Chondrocyte (in vitro differentiated cells): ENCODE measurements at regions not wholly inside any gene's neighbourhood (a gene's known extent, or its start where the extent isn't known, plus 50 kb on each side); places are given as distances from the start of the nearest gene placed in this dataset.
"Not testable (repeated sequence)": the region's sequence is repeated elsewhere in the genome, so short reads cannot be mapped to it uniquely, and the experiment has no call there.

Source experiments
- DNase-seq: peaks from one replicate; pipeline ENCODE4 v3.0.0; 2021; ENCODE audit warnings: mixed read lengths, low spot score
- H3K27ac Mint-ChIP-seq: one replicate; pipeline ENCODE4 v1.8.0; 2021; ENCODE audit warnings: mild to moderate bottlenecking, moderate library complexity, mixed read lengths; ENCODE audit not compliant: unreplicated experiment
- H3K27me3 Mint-ChIP-seq: 2 replicates; pipeline ENCODE4 v1.8.0; 2021; ENCODE audit warnings: low read depth, mixed read lengths
- H3K36me3 Mint-ChIP-seq: 2 replicates; pipeline ENCODE4 v1.8.0; 2021; ENCODE audit warnings: low read depth, mixed read lengths
- H3K4me1 Mint-ChIP-seq: 2 replicates; pipeline ENCODE4 v1.8.0; 2021; ENCODE audit warnings: low read depth, mild to moderate bottlenecking, mixed read lengths
- H3K4me3 Mint-ChIP-seq: one replicate; pipeline ENCODE4 v1.8.0; 2021; ENCODE audit warnings: mild to moderate bottlenecking, moderate library complexity, mixed read lengths; ENCODE audit not compliant: unreplicated experiment
- H3K9me3 Mint-ChIP-seq: 2 replicates; pipeline ENCODE4 v1.8.0; 2021; ENCODE audit warnings: low read depth, mixed read lengths
- TF ChIP-seq, protein P1 (sequence below): fragments of 200-600 bp; sonication (generic); IDR thresholded peaks from 2 replicates; pipeline ENCODE4 v1.5.0; 2021; ENCODE audit warnings: antibody characterized with exemption, mild to moderate bottlenecking, moderate library complexity

DNA sequence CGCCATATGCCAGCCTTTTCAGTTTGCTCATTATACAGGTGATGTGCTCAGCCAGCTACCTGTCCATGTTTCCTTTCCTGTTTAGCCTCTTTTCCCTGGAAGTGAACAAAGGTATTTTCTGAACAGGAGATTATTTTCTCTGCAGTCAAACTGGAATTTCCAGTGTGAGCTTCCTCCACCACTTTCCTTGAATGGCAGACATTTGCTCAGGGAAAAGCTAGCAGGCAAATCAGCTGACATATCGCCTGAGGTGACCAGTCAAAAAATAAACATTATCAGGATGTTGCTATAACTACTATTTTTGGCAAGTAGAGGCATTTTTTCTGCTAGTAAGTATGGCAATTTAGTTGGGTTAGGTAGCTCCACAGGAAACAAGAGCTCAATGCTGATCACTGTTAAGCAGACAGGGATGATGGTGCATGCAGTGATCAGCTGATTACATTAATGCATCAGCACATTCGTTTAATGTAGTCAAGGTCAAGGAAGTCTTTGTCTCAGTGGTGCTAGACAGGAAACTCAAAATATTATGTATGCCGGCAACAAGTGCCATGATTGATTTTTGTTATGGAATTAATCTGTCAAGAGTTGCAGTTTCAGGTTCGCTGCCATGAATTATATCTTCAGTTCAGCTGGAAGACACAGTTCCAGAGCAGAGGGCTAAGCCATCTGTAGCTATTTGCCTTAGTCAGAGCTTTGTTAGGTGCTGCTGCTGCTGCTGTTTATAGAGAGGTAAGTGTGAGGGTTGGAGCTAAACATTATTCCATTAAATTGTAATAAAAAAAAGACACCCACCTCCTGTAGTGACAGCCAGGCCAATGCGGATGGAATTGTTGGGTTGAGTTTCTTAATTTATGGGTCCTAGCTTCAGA, 179.7 kb upstream of the ST6GALNAC5 start:
- no peaks in the 10 kb centered on the region for H3K9me3 Mint-ChIP-seq
- no peak overlapping the region for H3K4me3 Mint-ChIP-seq
- no peak for DNase-seq
- peak overlapping the region; percentile 52 for H3K27ac Mint-ChIP-seq
- H3K36me3 Mint-ChIP-seq: no peaks in the 10 kb centered on the region
- TF ChIP-seq, protein P1, sequence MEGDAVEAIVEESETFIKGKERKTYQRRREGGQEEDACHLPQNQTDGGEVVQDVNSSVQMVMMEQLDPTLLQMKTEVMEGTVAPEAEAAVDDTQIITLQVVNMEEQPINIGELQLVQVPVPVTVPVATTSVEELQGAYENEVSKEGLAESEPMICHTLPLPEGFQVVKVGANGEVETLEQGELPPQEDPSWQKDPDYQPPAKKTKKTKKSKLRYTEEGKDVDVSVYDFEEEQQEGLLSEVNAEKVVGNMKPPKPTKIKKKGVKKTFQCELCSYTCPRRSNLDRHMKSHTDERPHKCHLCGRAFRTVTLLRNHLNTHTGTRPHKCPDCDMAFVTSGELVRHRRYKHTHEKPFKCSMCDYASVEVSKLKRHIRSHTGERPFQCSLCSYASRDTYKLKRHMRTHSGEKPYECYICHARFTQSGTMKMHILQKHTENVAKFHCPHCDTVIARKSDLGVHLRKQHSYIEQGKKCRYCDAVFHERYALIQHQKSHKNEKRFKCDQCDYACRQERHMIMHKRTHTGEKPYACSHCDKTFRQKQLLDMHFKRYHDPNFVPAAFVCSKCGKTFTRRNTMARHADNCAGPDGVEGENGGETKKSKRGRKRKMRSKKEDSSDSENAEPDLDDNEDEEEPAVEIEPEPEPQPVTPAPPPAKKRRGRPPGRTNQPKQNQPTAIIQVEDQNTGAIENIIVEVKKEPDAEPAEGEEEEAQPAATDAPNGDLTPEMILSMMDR: no peak
- H3K4me1 Mint-ChIP-seq: peaks cover 41% of the 10 kb centered on the region
- no peaks in the 10 kb centered on the region for H3K27me3 Mint-ChIP-seq

DNA sequence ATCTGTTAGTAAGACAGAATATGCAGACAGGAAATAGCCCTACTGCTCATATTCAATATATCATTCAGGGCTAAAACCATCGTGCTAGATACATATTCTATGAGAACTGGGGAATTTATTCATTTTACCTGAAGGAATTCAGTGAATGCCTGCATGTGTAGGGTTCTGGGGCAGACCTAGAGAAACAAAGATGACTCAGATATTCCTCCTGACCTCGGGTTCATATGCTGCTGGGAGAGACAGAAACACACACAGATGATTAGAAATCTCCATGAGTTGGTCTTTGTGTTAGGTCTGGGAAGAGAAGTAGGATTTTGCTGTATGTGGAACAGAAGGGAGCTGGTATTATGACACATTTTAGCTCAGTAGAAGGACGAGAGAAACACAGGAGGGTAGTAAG, 176.5 kb upstream of the ST6GALNAC5 start:
- Mint-ChIP-seq H3K27me3 (no peaks in the 10 kb centered on the region), H3K9me3 (peaks cover 9% of the 10 kb centered on the region), H3K27ac (peak overlapping the region; percentile 86), H3K4me3 (no peak overlapping the region), H3K4me1 (peaks cover 46% of the 10 kb centered on the region), H3K36me3 (peaks cover 6% of the 10 kb centered on the region)
- DNase-seq: no peak
- TF ChIP-seq, protein P1: no peak

DNA sequence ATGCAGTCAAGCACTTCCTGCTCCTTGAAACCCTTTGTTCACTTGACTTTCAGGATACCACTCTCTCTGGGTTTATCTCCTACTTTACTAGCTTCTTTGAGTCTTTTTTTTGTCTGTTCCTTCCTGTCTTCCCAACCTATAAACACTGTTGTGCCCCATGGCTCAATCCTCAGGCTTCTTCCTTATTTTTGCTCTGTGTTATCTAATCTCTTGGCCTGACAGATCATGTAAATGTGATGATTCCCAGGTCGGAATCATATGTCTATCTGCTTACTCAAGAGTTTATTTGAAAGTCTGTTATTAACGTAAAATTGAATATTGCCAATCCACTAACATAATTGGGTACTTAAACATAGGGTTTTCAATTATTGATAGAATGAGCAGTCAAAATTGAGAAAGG, 171.7 kb upstream of the ST6GALNAC5 start:
- H3K27me3 Mint-ChIP-seq: no peaks in the 10 kb centered on the region
- TF ChIP-seq, protein P1: no peak

DNA sequence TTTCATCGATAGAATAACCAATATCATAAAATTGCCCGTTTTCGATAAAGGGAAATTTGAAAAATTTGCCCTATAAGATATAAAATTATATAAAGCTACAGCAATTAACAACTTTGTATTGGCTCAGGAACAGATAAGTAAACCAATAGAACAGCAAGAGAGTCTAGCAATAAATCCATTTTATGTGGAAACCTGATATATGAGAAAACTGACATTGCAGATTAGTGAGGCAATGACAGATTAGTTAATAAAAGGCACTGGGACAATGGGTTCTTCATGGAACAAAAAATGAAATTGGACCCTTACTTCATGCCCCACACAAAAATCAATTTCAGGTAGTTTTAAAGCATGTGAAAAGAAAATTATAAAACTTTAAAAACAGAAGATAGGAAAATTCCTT, 169.9 kb upstream of the ST6GALNAC5 start:
- Mint-ChIP-seq H3K27ac (no peak overlapping the region), H3K36me3 (peaks cover 6% of the 10 kb centered on the region), H3K4me1 (peaks cover 19% of the 10 kb centered on the region), H3K4me3 (no peak overlapping the region), H3K9me3 (peaks cover 9% of the 10 kb centered on the region), H3K27me3 (no peaks in the 10 kb centered on the region)
- TF ChIP-seq, protein P1: no peak
- no peak for DNase-seq

More for the DNA sequence above, 171.7 kb upstream of the ST6GALNAC5 start:
- Mint-ChIP-seq H3K27ac (no peak overlapping the region), H3K9me3 (peaks cover 9% of the 10 kb centered on the region), H3K4me1 (peaks cover 35% of the 10 kb centered on the region), H3K36me3 (peaks cover 6% of the 10 kb centered on the region), H3K4me3 (no peak overlapping the region)
- DNase-seq: no peak

DNA sequence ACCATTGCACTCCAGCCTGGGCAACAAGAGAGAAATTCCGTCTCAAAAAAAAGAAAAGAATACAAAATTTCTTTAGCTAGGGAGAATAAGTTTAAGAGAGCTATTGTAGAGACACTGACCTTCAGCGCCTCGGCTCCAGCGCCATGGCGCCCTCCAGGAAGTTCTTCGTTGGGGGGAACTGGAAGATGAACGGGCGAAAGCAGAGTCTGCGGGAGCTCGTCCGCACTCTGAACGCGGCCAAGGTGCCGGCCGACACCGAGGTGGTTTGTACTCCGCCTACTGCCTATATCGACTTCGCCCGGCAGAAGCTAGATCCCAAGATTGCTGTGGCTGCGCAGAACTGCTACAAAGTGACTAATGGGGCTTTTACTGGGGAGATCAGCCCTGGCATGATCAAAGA, 167.6 kb upstream of the ST6GALNAC5 start:
- not testable (repeated sequence) for H3K4me3 Mint-ChIP-seq, H3K27ac Mint-ChIP-seq

DNA sequence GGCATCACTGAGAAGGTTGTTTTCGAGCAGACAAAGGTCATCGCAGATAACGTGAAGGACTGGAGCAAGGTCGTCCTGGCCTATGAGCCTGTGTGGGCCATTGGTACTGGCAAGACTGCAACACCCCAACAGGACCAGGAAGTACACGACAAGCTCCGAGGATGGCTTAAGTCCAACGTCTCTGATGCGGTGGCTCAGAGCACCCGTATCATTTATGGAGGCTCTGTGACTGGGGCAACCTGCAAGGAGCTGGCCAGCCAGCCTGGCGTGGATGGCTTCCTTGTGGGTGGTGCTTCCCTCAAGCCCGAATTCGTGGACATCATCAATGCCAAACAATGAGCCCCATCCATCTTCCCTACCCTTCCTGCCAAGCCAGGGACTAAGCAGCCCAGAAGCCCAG, 167.1 kb upstream of the ST6GALNAC5 start:
- H3K27me3 Mint-ChIP-seq, H3K9me3 Mint-ChIP-seq, H3K36me3 Mint-ChIP-seq, H3K4me3 Mint-ChIP-seq, H3K27ac Mint-ChIP-seq, DNase-seq: not testable (repeated sequence)
- H3K4me1 Mint-ChIP-seq: peaks cover 19% of the 10 kb centered on the region

More for the DNA sequence above, 167.6 kb upstream of the ST6GALNAC5 start:
- not testable (repeated sequence) for H3K27me3 Mint-ChIP-seq, H3K9me3 Mint-ChIP-seq, DNase-seq, H3K36me3 Mint-ChIP-seq
- H3K4me1 Mint-ChIP-seq: peaks cover 19% of the 10 kb centered on the region
